Hepatocyte (in vitro differentiated cells): ENCODE measurements at regions not wholly inside any gene's neighbourhood (a gene's known extent, or its start where the extent isn't known, plus 50 kb on each side); places are given as distances from the start of the nearest gene placed in this dataset.

Experiments used
- DNase-seq: peaks from one replicate; pipeline ENCODE4 v3.0.0-alpha.2; 2016; ENCODE audit warnings: low spot score
- H2AFZ ChIP-seq: fragments of 200-600 bp; sonication (generic); 2 replicates; pipeline ENCODE4 v1.6.0; 2016; ENCODE audit warnings: antibody characterized with exemption, mild to moderate bottlenecking
- H3K27ac ChIP-seq: fragments of 200-600 bp; sonication (generic); 2 replicates; pipeline ENCODE4 v1.5.1; 2016; ENCODE audit warnings: mild to moderate bottlenecking
- H3K27me3 ChIP-seq: fragments of 200-600 bp; sonication (generic); 2 replicates; pipeline ENCODE4 v1.6.1; 2016
- H3K36me3 ChIP-seq: fragments of 200-600 bp; sonication (generic); replicated peaks from 2 replicates; pipeline ENCODE4 v1.5.1; 2016; ENCODE audit warnings: low read depth; ENCODE audit not compliant: insufficient read depth
- H3K4me1 ChIP-seq: fragments of 200-600 bp; sonication (generic); 2 replicates; pipeline ENCODE4 v1.5.1; 2016; ENCODE audit warnings: mild to moderate bottlenecking, moderate library complexity; ENCODE audit not compliant: insufficient read depth
- H3K4me2 ChIP-seq: fragments of 200-600 bp; sonication (generic); 2 replicates; pipeline ENCODE4 v1.6.0; 2016
- H3K4me3 ChIP-seq: fragments of 200-600 bp; sonication (generic); 2 replicates; pipeline ENCODE4 v1.5.1; 2016; ENCODE audit warnings: mild to moderate bottlenecking
- H3K79me2 ChIP-seq: fragments of 200-600 bp; sonication (generic); 2 replicates; pipeline ENCODE4 v1.6.0; 2017; ENCODE audit warnings: mild to moderate bottlenecking
- H3K9me2 ChIP-seq: fragments of 200-600 bp; sonication (generic); replicated peaks from 2 replicates; pipeline ENCODE4 v1.6.0; 2017; ENCODE audit warnings: mild to moderate bottlenecking; ENCODE audit not compliant: insufficient read depth
- H3K9me3 ChIP-seq: fragments of 200-600 bp; sonication (generic); 2 replicates; pipeline ENCODE4 v1.5.1; 2016; ENCODE audit warnings: low read depth, mild to moderate bottlenecking
- H4K20me1 ChIP-seq: fragments of 200-600 bp; sonication (generic); 2 replicates; pipeline ENCODE4 v1.6.0; 2016; ENCODE audit warnings: mild to moderate bottlenecking; ENCODE audit not compliant: insufficient read depth, poor library complexity, severe bottlenecking
- CTCF ChIP-seq: fragments of 200-600 bp; sonication (generic); IDR thresholded peaks from 2 replicates; pipeline ENCODE4 v1.5.1; 2016; ENCODE audit warnings: antibody characterized with exemption, mild to moderate bottlenecking; ENCODE audit not compliant: poor library complexity
- EZH2 ChIP-seq: fragments of 200-600 bp; sonication (generic); IDR thresholded peaks from 2 replicates; pipeline ENCODE4 v1.6.1; 2016; ENCODE audit warnings: antibody characterized with exemption, mild to moderate bottlenecking, borderline replicate concordance
- EZH2phosphoT487 ChIP-seq: fragments of 200-600 bp; sonication (generic); IDR thresholded peaks from one replicate; pipeline ENCODE4 v1.6.1; 2018; ENCODE audit warnings: antibody characterized with exemption, mild to moderate bottlenecking, low read depth, moderate library complexity; ENCODE audit not compliant: unreplicated experiment, severe bottlenecking
- WGBS: methylation state at CpG from one replicate; pipeline ENCODE4 v1.1.6; 2016; ENCODE audit warnings: low lambda C conversion rate; ENCODE audit errors: missing lambda C conversion rate; 5-methylcytosine and 5-hydroxymethylcytosine counted together

- H3K9me2 ChIP-seq = no peaks in the 10 kb centered on the region
- H2AFZ ChIP-seq = no peak overlapping the region
- no peak overlapping the region for H3K27ac ChIP-seq
- 90% methylated on average over 22 of the region's 22 CpGs for WGBS
- H3K4me3 ChIP-seq = no peak overlapping the region
- H4K20me1 ChIP-seq = no peaks in the 10 kb centered on the region
- no peaks in the 10 kb centered on the region for H3K36me3 ChIP-seq
- TF ChIP-seq EZH2phosphoT487 = no peak
- TF ChIP-seq EZH2 = no peak
- no peak for TF ChIP-seq CTCF
- DNase-seq = no peak
- H3K79me2 ChIP-seq = no peaks in the 10 kb centered on the region
- H3K9me3 ChIP-seq = no peaks in the 10 kb centered on the region
- no peaks in the 10 kb centered on the region for H3K27me3 ChIP-seq
- no peaks in the 10 kb centered on the region for H3K4me1 ChIP-seq
- H3K4me2 ChIP-seq = no peak overlapping the region
Observed at GRCh38 chr11:134535029-134536025, 123.3 kb upstream of the B3GAT1 start.

GRCh38 chr11:134533511-134533910 lies 121.5 kb upstream of the B3GAT1 start:
- H3K4me3 ChIP-seq = no peak overlapping the region
- H3K4me2 ChIP-seq = no peak overlapping the region
- H3K9me3 ChIP-seq = no peaks in the 10 kb centered on the region
- H3K27ac ChIP-seq = no peak overlapping the region
- H4K20me1 ChIP-seq = no peaks in the 10 kb centered on the region
- no peak for TF ChIP-seq CTCF
- TF ChIP-seq EZH2 = no peak
- no peak for TF ChIP-seq EZH2phosphoT487
- no peaks in the 10 kb centered on the region for H3K36me3 ChIP-seq
- no peak for DNase-seq
- no peak overlapping the region for H2AFZ ChIP-seq
- H3K4me1 ChIP-seq = no peaks in the 10 kb centered on the region
- no peaks in the 10 kb centered on the region for H3K79me2 ChIP-seq
- 87% methylated on average over 7 of the region's 7 CpGs for WGBS
- H3K27me3 ChIP-seq = no peaks in the 10 kb centered on the region
- H3K9me2 ChIP-seq = no peaks in the 10 kb centered on the region

GRCh38 chr11:134532921-134533421 lies 120.9 kb upstream of the B3GAT1 start:
- 91% methylated on average over 13 of the region's 13 CpGs for WGBS
- no peak for DNase-seq

More at GRCh38 chr11:134532921-134533421, 120.9 kb upstream of the B3GAT1 start:
- Histone ChIP-seq H3K9me3 (no peaks in the 10 kb centered on the region), H3K27me3 (no peaks in the 10 kb centered on the region), H3K27ac (no peak overlapping the region), H3K79me2 (no peaks in the 10 kb centered on the region), H2AFZ (no peak overlapping the region), H3K4me1 (no peaks in the 10 kb centered on the region), H3K4me2 (no peak overlapping the region), H3K4me3 (no peak overlapping the region), H4K20me1 (no peaks in the 10 kb centered on the region), H3K36me3 (no peaks in the 10 kb centered on the region), H3K9me2 (no peaks in the 10 kb centered on the region)
- TF ChIP-seq EZH2phosphoT487 (no peak), EZH2 (no peak), CTCF (no peak)
